ENCODE measurements at regions not wholly inside any gene's neighbourhood (a gene's known extent, or its start where the extent isn't known, plus 50 kb on each side); places are given as distances from the start of the nearest gene placed in this dataset.

DNA sequence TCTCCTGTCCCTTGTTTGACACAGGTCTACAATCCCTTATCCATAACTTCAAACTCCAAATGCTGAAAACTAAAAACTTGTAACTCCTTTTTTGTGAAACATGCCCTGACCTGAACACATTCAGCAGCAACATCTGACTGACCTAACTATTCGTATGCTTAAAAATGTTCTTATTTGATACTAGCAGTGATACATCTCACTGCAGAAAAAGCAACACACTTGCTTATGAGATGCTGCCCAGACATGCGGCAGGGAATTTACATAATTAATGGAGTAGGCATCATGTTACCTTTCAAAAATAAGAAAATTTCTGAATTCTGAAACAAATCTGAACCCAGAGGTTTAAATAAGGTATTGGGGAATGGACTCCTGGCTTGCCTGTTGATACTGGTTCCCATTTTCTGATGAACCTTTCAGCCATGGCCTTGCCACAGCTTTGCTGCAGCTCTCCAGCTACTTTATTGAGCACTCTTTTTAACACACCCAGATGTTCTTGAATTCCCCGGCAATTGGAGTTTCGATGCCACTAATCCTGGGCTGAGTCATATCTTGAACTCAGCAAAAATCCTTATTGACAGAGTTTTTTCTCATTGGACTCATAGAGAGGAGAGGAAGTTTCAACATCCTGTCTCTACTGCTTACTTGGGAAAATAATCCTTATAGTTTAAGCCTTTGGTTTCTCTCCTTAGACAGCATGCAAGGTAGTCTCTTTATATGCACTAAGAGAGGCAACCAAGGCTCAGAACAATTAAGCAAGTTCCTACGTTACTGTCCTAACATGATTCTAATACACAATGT lies 296.6 kb upstream of the LMCD1 start:
- no peak for DNase-seq

DNA sequence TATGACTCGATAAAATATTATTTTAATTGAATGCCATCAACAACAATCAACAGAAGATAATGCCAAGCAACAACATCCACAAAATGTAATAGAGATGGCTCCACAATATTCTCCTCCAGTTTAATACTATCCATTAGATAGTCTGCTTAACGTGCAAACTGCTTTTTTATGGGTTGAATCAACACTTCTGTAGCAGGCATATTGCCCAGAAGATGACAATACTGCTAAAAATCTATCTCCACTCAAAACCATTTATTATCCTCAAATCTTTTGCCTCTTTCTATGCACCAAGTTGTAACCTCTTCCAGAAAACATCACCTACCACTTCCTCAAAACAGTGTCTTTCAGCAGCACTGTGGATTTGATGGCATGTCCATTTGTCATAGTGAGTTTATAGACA lies 295.7 kb upstream of the LMCD1 start:
- no peak for DNase-seq

DNA sequence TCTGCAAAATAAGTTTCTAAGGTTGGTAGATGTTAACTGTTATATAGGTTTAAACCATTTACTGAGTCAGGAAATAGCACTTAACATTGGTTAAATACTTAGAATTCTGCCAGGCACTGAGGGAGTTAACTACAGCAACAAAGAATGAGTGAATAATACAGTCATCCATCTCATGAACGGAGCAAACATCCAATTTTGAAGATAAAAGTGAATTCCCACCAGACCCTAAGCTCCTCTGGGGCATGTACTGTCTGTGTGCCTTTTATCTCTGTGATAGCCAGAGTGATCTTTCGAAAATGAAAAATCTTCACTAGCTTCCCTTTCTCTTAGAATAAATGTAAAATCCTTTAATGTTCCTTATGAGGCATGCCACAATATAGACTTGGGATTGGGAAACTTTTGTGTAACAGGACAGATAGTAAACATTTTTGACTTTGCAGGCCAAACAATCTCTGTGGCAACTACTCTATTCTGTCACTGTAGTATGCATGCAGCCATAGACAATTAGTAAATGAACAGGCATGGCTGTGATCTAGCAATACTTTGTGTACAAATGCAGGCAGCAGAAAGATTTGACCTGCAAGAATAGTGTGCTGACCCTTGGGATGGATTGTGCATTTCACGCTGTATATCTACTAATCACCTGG lies 294.5 kb upstream of the LMCD1 start:
- no peak for DNase-seq

DNA sequence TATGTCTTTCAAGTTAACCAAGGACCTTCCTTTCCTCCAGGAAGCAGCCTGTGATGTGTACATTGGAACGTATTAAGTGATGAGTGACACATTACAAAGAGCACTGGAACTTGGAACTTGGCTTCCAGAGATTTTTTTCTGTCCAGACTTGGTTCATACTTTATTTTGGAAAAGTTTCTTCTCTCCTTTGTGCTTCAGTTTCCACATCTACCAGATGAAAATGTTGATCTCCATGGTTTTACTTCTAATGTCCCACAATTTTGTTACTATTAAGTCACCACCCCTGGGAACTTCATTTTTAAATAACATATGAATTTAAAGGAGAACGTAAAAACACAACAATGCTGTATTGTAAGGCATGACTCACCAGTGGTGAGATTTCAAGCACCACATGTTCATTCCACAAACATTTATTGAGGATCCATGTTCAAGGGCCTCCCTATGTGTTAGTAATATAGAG lies 290.7 kb upstream of the LMCD1 start:
- DNase-seq = no peak

DNA sequence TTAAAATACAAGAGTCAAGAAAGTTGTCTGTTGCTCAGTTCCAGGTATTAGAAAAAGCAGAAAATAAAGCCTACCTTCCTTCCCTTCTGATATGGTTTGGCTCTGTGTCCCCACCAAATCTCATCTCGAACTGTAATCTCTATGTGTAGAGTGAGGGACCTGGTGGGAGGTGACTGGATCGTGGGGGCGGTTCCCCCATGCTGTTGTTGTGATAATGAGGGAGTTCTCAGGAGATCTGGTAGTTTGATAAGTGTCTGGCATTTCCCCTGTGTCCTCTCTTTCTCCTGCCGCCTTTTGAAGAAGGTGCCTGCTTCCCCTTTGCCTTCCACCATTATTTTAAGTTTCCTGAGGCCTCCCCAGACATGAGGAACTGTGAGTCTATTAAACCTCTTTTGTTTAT lies 288.8 kb upstream of the LMCD1 start:
- no peak for DNase-seq

DNA sequence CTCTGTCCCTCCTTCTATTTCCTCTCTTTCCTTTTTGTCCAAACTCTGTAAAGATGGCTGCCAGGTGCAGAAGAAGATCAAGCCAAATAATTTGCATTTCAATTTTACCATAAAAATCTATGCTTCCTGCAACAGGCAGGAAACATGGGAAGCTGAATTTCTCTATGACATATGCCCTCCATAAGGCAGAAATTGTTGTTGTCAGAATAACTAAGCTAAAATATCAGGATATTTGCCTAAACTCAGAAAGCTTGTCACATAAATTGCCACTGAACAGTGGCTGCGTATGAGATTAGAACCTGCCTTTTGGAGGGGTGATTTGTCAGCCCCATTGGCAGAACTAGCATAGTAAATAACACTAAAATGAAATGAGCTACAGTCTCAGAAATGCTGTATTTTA lies 288.3 kb upstream of the LMCD1 start:
- no peak for DNase-seq

DNA sequence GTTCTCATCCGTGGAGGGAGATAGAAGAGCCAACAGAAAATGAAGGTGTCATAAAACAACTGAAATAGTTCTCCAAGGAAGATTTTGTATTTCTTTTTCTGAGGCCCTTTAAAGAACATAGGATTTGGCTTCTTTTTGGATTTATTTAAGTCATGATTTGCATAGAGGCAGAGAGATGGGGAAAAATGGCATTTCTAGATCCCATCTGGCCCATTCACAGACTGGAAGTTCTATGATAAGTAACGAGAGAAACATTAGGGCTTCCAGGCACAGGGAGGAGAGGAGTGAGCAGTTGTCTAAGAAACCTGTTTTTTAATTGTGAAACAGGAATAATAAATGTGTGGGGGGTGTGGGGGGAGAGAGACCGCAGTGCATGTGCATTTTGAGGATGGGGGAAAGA lies 285.8 kb upstream of the LMCD1 start:
- DNase-seq = no peak

DNA sequence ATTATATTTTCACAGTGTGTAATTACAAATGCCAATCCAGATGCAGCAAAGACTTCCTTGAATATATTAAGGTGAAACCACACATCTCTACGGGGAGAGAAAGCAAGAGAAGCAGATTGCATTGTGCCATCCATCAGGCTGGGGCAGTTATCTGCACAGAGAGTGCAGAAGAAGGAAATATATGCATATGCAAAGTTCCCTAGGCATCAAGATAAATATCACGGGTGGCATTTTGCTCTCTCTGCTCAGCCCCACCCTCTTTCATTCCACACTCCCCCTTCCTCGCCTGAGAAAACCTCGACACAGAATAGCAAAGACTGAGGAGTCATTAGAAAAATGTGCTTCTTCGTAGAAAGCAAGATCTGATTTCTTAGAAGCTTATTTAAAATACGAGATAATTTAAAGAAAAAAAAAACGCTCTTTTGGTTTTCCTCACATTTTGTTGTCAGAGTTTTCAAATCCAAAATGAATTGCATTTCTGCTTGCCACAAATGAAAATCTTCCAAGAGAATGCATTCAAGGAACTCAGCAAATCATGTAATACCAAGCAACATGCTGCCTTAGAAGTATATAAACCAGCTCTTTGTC lies 283.2 kb upstream of the LMCD1 start:
- DNase-seq = no peak

DNA sequence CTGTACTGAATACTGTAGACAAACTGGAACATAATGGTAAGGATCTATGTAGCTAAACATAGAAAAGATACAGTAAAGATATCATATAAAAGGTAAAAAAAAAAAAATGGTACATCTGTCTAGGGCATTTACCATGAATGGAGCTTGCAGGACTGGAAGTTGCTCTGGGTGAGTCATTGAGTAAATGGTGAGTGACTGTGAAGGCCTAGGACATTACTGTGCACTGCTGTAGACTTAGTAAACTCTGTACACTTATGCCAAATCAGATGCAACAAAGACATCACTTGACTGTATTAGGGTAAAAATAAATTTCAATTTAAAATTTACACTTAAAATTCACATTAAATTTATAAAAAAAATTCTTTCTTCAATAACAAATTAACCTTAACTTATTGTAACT lies 281.3 kb upstream of the LMCD1 start:
- no peak for DNase-seq

DNA sequence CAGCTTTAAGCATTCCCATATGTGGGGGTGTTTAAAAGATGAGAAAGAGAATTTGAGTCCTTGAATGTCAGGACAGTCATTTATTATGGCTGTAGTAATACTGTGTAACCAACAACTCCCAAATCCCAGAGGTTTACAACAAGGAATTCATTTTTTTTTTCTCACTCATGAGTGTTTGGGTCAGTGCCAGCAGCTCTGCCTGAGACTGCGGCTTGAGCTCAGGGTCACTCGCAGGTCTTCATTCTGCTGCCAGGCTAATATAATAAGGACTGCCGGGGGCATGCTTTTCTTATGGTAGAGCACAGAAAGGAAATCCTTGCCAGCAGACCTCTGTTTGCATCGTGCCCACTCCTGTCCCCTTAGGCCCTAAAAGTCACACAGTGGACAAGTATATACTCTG lies 277.9 kb upstream of the LMCD1 start:
- DNase-seq = no peak

DNA sequence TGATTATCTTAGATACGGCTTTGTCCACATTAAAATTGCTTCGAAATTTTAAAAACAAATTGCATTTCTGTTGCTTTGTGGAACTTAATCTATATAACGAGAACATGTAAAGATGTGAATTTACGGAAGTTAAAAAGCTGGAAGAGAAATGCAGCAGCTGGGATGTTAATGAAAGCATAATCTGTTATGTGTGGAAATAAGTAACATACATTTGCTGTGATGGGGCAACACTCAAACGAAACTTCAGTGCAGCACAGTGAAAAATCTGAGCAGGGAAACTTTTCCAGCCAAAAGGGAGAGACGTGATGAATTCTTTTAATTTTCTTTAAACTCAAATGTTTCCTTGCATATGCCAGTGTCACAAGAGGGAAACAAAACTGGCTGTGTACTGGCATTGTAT lies 276.7 kb upstream of the LMCD1 start:
- DNase-seq = no peak

DNA sequence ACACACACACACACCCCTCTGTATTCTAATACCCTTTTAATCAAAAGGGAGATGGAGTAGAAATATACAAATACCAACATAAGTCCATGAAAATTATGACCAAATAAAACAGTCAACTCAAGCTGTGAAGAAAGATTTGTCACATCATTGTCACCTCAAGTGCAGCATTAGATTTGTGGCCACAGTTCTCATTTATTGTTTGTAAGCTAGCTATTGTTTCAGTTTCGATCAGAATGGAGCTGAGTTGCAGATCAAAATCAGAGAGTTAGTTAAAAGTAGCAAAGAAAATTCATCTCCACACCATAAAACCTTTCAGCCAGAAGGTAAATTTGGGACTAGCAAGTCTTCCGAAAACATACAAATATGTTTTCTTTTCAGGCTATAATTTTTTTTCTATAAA lies 267.7 kb upstream of the LMCD1 start:
- DNase-seq = no peak

DNA sequence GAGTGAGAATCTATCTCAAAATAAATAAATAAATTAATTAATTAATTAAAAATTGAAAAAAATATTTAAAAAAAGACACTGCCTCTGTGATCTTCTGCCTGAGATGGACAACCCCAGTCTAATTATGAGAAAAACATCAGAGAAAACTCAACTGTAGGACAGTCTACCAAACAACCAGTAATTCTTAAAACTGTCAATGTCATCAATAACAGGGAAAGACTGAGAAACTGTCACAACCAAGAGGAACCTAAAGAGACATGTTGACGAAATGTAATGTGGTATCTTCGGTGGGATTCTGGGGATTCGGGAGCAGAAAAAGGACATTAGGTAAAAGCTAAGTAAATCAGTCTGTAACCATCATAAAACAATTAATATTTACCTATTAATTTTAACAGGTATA lies 265.4 kb upstream of the LMCD1 start:
- no peak for DNase-seq

DNA sequence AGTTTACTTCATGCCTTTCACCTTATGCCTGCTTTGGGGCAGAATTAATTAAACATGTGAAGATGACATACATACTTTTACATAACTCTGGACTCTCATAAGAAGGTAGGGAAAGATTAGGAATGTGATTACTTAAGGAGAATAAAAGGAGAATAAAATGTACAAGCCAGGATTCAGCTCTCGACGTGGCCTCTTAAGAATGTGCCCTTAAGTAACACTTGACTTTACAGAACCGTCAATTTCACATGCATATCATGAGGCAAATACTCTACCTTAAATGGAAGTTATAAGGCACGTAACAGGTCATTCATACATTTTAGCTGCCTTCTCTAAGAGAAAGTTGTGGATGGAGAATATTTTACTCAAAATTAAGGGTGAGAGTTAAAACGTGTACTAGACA lies 263.7 kb upstream of the LMCD1 start:
- no peak for DNase-seq

DNA sequence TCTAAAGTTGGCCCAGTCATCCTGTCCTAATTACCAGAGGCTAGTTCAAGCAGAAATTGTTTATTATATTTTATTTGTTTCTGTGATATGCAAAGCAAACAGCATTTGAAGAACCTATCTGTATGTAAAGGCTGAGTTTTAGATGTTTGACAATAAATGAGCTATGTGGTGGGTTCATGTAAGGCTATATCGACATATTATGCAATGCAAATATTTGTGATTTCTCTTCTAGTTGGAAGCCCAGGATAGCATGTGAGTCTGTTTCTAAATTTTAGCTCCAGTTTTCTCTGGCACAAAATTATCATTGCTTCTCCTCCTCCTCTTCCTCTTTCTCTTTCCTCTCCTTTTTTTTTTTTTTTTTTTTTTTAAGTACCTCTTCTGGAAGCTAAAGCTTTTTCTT lies 263.2 kb upstream of the LMCD1 start:
- DNase-seq = no peak

DNA sequence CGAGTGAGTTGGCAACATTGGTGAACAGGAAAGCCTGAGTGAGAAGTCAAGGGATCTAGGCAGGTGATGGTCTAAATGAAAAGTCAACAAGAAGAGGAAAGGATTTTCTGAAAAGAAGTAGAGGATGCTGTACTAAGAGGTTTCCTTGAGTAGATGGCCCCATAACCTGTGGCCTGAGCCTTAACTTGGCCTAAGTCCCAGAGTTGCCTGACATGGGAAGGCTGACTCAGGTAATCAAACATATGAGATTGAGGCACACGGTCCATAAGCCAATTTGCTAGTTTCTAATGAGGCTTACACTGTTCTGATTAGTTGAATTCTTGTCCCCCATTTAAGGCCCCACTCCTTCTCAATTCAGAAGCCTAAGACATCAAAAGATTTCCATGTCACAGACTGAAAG lies 262.5 kb upstream of the LMCD1 start:
- no peak for DNase-seq

DNA sequence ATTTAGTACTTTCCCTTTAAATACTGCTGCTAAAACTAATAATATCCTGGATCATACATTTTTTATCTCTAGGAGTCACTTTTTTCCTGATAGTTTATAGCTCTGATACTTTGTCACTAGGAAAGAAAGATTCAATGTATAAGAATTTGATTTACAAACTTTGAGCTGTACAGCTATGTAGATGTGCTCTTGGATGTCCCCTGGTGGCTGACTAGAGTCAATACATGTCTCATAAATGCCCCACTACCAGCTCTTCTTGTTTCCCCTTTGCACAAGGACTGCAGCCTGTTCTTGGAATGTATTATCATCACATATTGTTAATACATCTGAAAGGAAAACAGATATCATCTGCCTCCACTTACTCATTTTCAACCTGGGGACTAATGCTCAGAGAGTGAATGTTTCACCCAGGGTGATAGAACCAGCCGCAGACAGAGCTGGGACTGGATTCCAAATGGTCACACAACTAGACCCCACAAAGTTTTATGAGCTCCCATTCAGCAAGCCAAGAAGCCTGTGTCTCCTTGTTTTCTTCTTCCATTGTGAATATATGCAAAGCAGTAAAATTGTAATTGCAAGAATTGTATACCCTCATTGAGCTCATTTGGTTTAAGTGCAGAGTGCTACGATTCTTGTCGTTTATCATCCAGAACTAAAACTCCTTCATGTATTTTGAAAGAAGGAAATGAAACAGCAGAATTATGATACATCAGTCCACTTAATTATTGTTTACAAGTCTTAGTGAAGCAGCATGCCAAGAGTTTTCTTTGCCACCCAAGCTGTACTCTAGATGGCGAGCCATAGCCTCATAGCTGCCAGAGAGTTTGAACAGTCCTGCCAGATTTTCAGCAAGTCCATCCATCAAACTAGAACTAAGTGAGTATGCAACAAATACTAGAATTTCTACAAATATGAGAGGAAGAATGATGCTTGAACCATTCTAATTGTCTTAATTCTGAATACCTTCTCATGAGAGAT lies 261.6 kb upstream of the LMCD1 start:
- DNase-seq = peak in 1 of 2 experiments; percentile 2

DNA sequence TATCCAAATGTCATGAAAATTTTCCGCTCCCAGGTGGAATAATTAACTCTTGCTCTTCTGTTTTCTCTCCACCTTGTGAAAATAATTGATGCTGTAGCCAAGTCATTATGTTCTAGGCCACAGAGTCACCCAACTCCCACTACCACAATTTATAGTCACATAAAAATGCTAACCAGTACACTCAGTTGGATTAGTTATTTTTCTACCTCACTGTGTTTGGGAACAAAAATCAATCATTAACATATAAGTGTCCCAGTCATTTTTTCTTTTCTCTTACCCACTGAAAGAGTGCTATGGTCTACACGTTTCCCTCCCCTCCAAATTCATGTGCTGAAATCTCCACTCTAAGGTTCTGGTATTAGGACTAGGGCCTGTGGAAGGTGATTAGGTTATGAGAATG lies 255.6 kb upstream of the LMCD1 start:
- no peak for DNase-seq

DNA sequence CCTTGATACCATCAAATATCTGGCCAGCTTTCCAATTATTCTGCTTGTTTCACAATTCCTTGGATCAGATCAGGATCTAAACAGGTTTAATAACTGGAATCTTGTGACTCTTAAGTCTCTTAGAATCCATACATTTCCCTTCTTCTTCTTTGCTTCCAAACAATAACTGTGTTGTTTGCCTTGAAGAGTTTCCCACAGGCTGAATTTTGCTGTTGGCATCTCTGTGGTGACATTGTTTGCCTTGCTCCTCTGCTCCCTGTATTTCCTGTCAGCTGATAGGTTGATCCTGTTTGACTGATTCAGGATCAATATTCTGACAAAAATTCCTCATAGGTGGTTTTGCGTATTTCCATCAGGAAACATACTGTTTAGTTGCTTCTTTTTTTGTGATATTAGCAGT lies 248.4 kb upstream of the LMCD1 start:
- DNase-seq = no peak

DNA sequence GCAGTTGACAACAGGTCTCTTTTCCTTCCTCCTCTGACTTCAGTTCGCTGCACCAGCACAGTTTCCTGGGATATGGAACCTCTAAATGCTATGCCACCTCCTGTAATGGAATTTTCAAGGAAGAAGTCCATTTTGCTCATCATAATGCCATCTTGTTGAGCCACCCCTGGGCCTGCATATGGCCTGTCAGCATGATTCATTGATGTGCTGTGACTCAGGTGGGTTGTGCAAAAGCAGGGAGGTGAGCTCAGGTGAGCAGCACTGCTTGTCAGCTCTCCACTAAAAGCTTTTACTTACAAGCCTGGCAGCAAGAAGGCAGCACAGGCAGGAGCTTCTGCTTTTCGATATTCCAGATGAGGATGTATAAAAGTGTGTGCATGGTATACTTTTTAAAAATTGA lies 247.1 kb upstream of the LMCD1 start:
- DNase-seq = no peak

DNA sequence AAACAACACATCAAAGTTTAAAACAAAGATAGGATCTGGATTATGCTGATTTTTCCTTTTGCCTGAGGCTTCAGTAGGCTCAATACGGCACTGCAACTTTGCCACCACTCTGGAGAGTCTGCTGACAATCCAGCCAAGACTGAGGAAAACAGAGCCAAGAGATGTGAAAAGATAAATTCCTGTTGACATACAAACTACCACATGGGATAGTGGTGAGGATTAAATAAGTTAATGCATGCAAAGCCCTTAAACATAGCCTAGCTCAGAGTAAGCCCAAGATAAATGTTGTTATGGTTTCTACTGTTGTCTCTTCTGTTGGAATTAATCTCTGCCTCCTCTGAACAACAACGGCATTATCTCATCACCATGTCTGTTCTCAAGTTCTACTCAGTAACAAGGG lies 245.9 kb upstream of the LMCD1 start:
- no peak for DNase-seq

DNA sequence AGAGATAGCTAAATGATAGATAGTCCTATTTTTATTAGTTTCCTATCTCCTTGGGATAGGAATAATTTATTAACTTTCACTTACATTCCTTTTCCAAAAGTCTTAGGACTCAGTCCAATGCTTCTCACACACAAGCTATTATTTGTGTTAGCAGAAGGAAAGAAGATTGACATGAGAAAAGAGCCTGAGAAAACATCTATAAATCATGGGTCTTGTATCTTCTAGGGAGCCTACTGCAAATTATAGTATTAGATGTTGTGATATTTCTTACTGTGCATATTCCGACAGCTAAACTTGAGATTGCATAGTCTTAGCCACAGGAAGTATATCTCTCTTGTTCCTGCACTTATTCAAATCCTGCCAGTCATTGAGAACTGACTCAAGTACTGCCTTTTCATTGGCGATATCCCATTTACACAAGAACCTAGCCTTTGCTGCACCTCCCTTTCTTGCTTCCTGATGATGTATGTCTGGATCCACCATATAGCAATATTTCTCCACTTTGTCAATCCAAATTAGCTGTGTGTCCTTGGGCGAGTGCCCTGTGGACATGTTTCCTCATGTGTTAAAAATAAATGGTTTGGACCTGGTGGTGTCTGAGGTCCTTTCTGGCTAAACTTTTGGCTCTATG lies 245.1 kb upstream of the LMCD1 start:
- DNase-seq = no peak

DNA sequence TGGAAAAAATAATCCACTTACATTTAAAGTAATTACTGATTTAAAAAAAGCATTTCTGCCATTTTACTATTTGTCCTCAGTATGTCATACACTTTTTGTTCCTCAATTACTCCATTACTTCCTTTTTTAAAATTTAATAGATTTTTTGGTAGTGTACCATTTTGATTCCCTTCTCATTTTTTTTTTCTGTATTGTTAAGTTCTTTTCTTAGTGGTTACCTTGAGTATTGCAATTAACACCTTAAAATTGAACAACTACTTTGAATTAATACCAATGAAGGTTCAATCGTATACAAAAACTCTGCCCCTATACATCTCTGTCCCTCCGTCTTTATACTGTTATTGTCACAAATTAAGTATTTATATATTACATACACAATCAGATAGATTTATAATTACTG lies 240.6 kb upstream of the LMCD1 start:
- no peak for DNase-seq

Data from stimulated activated CD4-positive, alpha-beta T cell treated with anti-CD3 and anti-CD28 coated beads, Interleukin-4, amount 100 ng/mL, for 4 hours (primary cell).